Lower leg skin (tissue), 4 donors: ENCODE measurements at regions not wholly inside any gene's neighbourhood (a gene's known extent, or its start where the extent isn't known, plus 50 kb on each side); places are given as distances from the start of the nearest gene placed in this dataset.
"Not testable (repeated sequence)": the region's sequence is repeated elsewhere in the genome, so short reads cannot be mapped to it uniquely, and the experiment has no call there.

Experiments
- DNase-seq, 2 donors: peaks; one replicate each; pipeline ENCODE4 v3.0.0-alpha.2; 2019; ENCODE audit warnings: low spot score in 2 of 2
- H3K4me3 ChIP-seq: fragments of 200-600 bp; sonication (generic); 2 replicates; pipeline ENCODE4 v1.5.1; 2017; ENCODE audit warnings: mild to moderate bottlenecking, low read depth; ENCODE audit not compliant: poor library complexity, severe bottlenecking
- CTCF ChIP-seq, 3 donors: fragments of 450-650 bp; IDR thresholded peaks; one replicate each; pipeline ENCODE4 v1.5.1; 2016; ENCODE audit warnings: antibody characterized with exemption in 3 of 3, mild to moderate bottlenecking in 3 of 3, moderate library complexity in 2 of 3
- POLR2A ChIP-seq, 2 donors: fragments of 450-650 bp; IDR thresholded peaks; one replicate each; pipeline ENCODE4 v1.6.1; 2016 to 2017; ENCODE audit warnings: antibody characterized with exemption in 2 of 2, mild to moderate bottlenecking in 1 of 2, moderate library complexity in 1 of 2
- WGBS, 2 donors: methylation state at CpG; one replicate each; pipeline ENCODE4 v1.1.5; 2018; 5-methylcytosine and 5-hydroxymethylcytosine counted together
- intact Hi-C: fragments of 100-400 bp; cut with DNase I; formaldehyde crosslinking; loops from one replicate; pipeline ENCODE4 v1.15.0; 2023; ENCODE audit warnings: low total_unique reads

DNA sequence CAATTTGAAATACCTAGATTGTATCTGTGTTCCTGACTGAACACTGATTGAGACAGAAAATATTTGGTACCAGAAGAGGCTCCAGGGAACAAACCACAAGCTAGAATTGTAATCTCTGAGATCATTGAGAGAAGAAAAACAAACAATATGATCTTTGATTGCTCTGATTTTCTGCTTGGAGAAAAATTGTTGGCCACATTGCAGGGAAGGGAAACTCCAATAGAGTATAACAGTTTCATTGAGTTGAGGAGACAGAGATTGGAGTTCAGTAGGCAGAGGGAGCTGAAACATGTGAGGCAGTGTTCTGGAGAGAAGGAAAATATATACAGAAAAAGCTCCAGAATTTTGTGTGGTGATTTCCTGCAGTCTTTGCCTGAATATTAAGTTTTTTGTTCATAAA lies 158.2 kb downstream of the C4orf33 start:
- no peak for DNase-seq
- no peak overlapping the region for H3K4me3 ChIP-seq
- intact Hi-C loops = no loop called here
- no peak for TF ChIP-seq CTCF (IDR thresholded peaks at IDR 0.05)
- no peak for TF ChIP-seq POLR2A (IDR thresholded peaks at IDR 0.05)

DNA sequence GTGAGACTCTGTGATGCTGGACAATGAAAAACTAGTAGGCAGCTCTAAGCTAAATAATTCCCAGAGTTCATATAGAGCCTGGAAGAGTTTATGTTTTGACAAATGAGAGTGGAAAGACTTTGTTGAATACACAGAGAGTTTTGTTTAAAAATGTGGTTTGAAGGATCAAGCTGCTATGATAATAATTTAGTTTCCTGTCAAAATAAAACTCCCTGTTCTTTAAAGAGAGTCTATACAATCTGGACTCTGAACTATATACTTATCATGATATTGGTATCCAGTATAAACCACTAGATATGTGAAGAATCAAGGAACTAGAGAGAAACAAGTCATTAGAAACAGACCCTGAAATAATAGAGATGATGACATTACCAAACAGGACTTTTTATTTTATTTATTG lies 158.6 kb downstream of the C4orf33 start:
- intact Hi-C loops = no loop called here
- DNase-seq = no peak
- H3K4me3 ChIP-seq = no peak overlapping the region
- TF ChIP-seq CTCF (IDR thresholded peaks at IDR 0.05) (no peak), POLR2A (IDR thresholded peaks at IDR 0.05) (no peak)

- TF ChIP-seq CTCF (IDR thresholded peaks at IDR 0.05) (no peak), POLR2A (IDR thresholded peaks at IDR 0.05) (no peak)
- intact Hi-C loops = no loop called here
- no peak overlapping the region for H3K4me3 ChIP-seq
- WGBS, 2 donors = 80% methylated on average over 2 of the region's 2 CpGs
- no peak for DNase-seq
Measured at GRCh38 chr4:129261584-129261983, 165.6 kb downstream of the C4orf33 start.

GRCh38 chr4:129264008-129264657 lies 168.2 kb downstream of the C4orf33 start:
- intact Hi-C loops = no loop called here
- TF ChIP-seq POLR2A (IDR thresholded peaks at IDR 0.05) (no peak), CTCF (IDR thresholded peaks at IDR 0.05) (no peak)
- no peak overlapping the region for H3K4me3 ChIP-seq
- no peak for DNase-seq
- 93 to 94% methylated on average over 1 of the region's 1 CpG for WGBS, 2 donors

DNA sequence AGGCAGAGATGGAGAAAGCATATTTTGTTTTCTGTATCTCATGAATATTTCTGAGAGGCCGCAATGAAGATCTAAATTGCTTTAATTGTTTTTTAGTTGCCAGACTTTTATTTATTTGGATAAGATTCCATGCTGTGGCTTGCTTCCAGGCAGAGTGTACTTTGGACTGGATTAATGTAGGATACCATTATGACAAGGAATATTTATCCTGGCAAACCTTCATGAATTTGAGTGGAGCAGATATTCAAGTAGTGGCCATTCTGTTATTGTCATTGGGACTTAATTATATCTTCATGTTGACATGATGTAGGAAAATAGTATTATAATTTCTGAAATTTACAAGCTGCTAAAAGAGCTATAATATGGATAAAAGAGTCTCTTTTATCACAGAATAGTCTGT lies 182.9 kb downstream of the C4orf33 start:
- intact Hi-C loops = no loop called here
- H3K4me3 ChIP-seq = no peak overlapping the region
- no peak for DNase-seq
- WGBS, 2 donors = 56 to 69% methylated on average over 1 of the region's 1 CpG
- TF ChIP-seq POLR2A (IDR thresholded peaks at IDR 0.05) = no peak
- TF ChIP-seq CTCF (IDR thresholded peaks at IDR 0.05) = no peak

- DNase-seq = no peak
- H3K4me3 ChIP-seq = no peak overlapping the region
- TF ChIP-seq CTCF (IDR thresholded peaks at IDR 0.05) (no peak), POLR2A (IDR thresholded peaks at IDR 0.05) (no peak)
- intact Hi-C loops = no loop called here
Measured at GRCh38 chr4:129282293-129282692, 186.3 kb downstream of the C4orf33 start.

DNA sequence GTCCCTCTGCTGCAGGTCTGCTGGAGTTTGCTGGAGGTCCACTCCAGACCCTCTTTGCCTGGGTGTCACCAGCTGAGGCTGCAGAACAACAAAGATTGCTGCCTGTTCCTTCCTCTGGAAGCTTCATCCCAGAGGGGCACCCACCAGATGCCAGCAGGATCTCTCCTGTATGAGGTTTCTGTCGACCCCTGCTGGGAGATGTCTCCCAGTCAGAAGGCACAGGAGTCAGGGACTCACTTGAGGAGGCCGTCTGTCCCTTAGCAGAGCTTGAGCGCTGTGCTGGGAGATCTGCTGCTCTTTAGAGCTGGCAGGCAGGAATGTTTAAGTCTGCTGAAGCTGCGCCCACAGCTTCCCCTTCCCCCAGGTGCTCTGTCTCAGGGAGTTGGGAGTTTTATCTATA lies 196.2 kb downstream of the C4orf33 start:
- 64 to 69% methylated on average over 3 to 4 of the region's 4 CpGs for WGBS, 2 donors
- H3K4me3 ChIP-seq, intact Hi-C loops, DNase-seq: not testable (repeated sequence)
